HCT116 (cell line): ENCODE measurements at regions not wholly inside any gene's neighbourhood (a gene's known extent, or its start where the extent isn't known, plus 50 kb on each side); places are given as distances from the start of the nearest gene placed in this dataset.

Source experiments
- ATF3 ChIP-seq: IDR thresholded peaks from 2 replicates; pipeline ENCODE4 v1.6.1; 2012
- CEBPB ChIP-seq: IDR thresholded peaks from 2 replicates; pipeline ENCODE4 v1.6.1; 2012; ENCODE audit warnings: low read depth
- CTCF ChIP-seq, 3 experiments: fragments of 200-600 bp in 1 of 3; sonication (generic) in 1 of 3; IDR thresholded peaks in 2 of 3; conservative IDR thresholded peaks in 1 of 3; 2 replicates each; pipeline ENCODE4 v1.5.1; 2012 to 2017; ENCODE audit warnings: low read depth in 2 of 3, low read length in 2 of 3, antibody characterized with exemption in 1 of 3, borderline replicate concordance in 1 of 3, control low read depth in 1 of 3, mild to moderate bottlenecking in 1 of 3, mixed read lengths in 1 of 3, mixed run types in 1 of 3, moderate library complexity in 1 of 3; ENCODE audit not compliant: insufficient read depth in 1 of 3
- EZH2phosphoT487 ChIP-seq: fragments of 200-600 bp; IDR thresholded peaks from 2 replicates; pipeline ENCODE4 v1.6.1; 2018; ENCODE audit warnings: antibody characterized with exemption, borderline replicate concordance
- JUND ChIP-seq: IDR thresholded peaks from 2 replicates; pipeline ENCODE4 v1.6.1; 2012
- MAX ChIP-seq: IDR thresholded peaks from 2 replicates; pipeline ENCODE4 v1.6.1; 2012
- POLR2A ChIP-seq: IDR thresholded peaks from 2 replicates; pipeline ENCODE4 v1.7.0; 2011; ENCODE audit warnings: borderline replicate concordance; ENCODE audit not compliant: insufficient read depth, insufficient read length; ENCODE audit errors: extremely low read depth
- POLR2AphosphoS5 ChIP-seq: IDR thresholded peaks from 2 replicates; pipeline ENCODE4 v1.6.1; 2011; ENCODE audit warnings: mild to moderate bottlenecking, low read depth, low read length, moderate library complexity
- RAD21 ChIP-seq: IDR thresholded peaks from 2 replicates; pipeline ENCODE4 v1.6.1; 2012; ENCODE audit warnings: low read depth, mild to moderate bottlenecking
- REST ChIP-seq: IDR thresholded peaks from 2 replicates; pipeline ENCODE4 v1.6.1; 2012; ENCODE audit warnings: low read depth

- no peak for TF ChIP-seq CTCF (IDR thresholded peaks at IDR 0.05 in 2 of 3, conservative IDR thresholded peaks at IDR 0.05 in 1 of 3; ENCODE audit: borderline replicate concordance in 1 of 3, insufficient read depth in 1 of 3, low read depth in 2 of 3, low read length in 2 of 3)
- no peak for TF ChIP-seq RAD21
- TF ChIP-seq POLR2AphosphoS5 = no peak
- no peak for TF ChIP-seq POLR2A
- TF ChIP-seq MAX = no peak
- no peak for TF ChIP-seq EZH2phosphoT487
- no peak for TF ChIP-seq ATF3
- TF ChIP-seq REST = no peak
- TF ChIP-seq CEBPB = no peak
- TF ChIP-seq JUND = no peak
Measured at GRCh38 chr21:27275294-27275927, 308.5 kb upstream of the ADAMTS5 start.
